Colon (tissue), 2 donors: ENCODE measurements at regions not wholly inside any gene's neighbourhood (a gene's known extent, or its start where the extent isn't known, plus 50 kb on each side); places are given as distances from the start of the nearest gene placed in this dataset.
"Not testable (repeated sequence)": the region's sequence is repeated elsewhere in the genome, so short reads cannot be mapped to it uniquely, and the experiment has no call there.

Experiments
- FAIRE-seq: peaks from 2 replicates; lab custom pipeline; 2012; peaks lifted over from hg19 to GRCh38; lab: Jason Lieb, UNC
- donor health status: control.
- donor health status: control.

DNA sequence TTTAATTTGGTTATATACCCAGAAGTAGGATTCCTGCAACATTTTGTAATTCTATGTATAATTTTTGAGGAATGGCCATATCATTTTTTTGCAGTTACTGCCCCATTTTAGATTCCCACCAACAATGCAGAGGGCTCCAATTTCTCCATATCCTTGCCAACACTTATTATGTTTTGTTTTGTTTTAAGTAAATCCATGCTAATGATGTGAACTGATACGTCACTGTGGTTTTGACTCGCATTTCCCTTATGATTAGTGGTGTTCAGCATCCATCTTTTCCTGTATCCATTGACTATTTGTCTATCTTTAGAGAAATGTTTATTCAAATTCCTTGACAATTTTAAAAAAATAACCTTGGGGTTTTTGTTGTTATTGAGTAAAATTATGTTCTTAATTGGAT is 826.4 kb downstream of the CDH11 start:
- FAIRE-seq: no peak

DNA sequence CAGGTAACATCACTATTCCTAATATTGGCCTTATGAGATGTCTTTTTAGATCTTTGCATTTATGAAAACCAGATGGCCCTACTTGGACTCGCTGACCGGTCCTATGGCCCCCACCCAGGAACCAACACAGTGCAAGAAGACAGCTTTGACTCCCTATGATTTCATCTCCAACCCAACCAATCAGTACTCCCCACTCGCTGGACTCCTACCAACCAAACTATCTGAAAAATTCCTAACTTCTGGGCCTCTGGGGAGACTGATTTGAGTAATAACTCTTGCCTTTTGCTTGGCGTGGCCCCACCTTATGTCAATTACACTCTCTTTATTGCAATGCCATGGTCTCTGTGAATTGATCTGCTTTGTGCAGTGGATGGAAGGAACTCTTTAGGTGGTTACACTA is 828.9 kb downstream of the CDH11 start:
- FAIRE-seq: no peak

DNA sequence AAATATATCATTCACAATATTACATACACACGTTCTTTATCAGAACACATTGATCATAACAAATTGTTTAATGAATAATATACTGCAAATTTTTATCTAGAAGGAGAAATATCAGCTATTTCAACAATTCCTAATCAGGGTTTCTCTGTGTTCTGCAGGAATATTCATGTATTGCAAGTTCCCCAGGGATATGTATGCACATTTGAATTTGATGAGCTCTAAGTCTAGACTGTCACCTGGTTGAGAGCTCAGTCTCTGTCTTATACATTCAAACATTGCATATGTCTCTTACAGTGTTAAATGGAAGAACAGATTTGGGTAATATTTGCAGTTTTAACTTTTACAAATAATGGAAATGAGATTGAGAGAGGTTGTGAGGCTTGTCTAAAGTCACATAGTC is 829.7 kb downstream of the CDH11 start:
- no peak for FAIRE-seq

DNA sequence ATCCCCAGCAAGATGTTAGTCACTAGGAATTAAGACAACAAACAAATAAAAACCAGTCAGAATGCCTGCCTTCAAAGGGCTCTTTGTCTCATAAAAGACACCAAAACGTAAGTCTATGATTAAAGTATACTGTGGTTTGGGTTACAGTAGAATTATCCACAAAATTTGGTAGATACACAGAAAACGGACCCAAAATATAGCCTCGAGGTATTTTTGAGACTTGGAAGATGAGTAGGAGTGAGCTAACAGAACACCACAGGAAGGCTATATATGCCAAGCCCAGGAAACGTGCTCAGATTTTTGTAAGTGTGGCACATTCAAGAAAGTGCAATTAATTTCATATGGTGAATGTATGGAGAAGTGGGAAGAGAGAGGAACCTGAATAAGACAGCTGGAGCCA is 831.4 kb downstream of the CDH11 start:
- FAIRE-seq: no peak

GRCh38 chr16:64287655-64288528 is 834.0 kb downstream of the CDH11 start:
- FAIRE-seq: no peak

DNA sequence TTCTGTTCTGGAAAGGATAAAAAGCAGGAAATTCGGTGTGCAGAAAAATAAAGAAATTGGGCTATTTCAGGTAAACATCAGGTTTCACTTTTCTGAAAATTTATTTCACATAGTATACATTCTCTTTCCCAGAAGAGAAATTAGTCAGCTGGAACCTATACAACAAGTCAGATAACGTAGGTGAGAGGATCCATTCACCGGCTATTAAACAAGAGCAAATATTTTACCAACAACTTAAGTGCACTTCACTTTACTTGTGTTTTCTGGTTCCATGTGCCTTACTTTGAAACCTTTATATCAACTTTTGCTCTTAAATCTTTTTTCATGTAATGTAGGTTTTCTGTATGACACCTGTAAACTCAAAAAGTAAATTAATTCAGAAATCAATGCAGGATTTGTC is 839.7 kb downstream of the CDH11 start:
- no peak for FAIRE-seq

GRCh38 chr16:64280317-64280716 is 841.5 kb downstream of the CDH11 start:
- FAIRE-seq: no peak

DNA sequence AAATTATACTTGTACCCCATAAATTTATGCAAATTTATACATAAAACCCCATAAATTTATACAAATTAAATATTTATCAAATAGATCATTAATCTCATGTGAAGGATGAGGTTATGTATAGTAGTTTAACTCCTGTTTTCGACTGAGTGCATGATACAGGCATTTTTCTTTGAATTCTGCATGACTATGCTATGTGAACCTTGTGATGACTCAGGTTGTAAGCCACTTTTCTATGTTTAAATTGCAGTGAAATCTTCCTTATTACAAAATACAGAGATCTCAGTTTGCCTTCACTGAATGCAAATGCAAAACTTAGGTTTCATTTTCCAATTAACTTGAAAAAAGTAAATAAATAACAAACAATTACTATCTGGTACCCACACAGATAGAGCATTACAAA is 843.7 kb downstream of the CDH11 start:
- no peak for FAIRE-seq

DNA sequence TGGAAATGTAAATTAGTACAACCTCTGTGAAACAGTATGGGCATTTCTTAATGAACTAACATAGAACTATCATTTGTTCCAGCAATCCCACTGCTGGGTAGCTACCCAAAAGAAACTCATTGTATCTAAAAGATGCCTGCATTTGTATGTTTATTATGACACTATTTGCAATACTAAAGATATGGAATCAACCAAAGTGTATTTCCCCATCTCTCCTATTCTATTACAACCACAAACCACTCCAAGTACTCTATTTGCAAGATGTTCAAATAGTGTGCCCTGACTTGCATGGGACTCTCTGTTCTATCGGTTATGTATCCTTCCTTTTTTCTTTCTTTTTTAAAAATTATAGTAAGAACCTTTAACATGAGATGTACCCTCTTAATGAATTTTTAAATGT is 845.2 kb downstream of the CDH11 start:
- no peak for FAIRE-seq

GRCh38 chr16:64272028-64272427 is 849.8 kb downstream of the CDH11 start:
- no peak for FAIRE-seq

GRCh38 chr16:64269756-64270155 is 852.1 kb downstream of the CDH11 start:
- no peak for FAIRE-seq

GRCh38 chr16:64265756-64266155 is 856.1 kb downstream of the CDH11 start:
- FAIRE-seq: no peak

DNA sequence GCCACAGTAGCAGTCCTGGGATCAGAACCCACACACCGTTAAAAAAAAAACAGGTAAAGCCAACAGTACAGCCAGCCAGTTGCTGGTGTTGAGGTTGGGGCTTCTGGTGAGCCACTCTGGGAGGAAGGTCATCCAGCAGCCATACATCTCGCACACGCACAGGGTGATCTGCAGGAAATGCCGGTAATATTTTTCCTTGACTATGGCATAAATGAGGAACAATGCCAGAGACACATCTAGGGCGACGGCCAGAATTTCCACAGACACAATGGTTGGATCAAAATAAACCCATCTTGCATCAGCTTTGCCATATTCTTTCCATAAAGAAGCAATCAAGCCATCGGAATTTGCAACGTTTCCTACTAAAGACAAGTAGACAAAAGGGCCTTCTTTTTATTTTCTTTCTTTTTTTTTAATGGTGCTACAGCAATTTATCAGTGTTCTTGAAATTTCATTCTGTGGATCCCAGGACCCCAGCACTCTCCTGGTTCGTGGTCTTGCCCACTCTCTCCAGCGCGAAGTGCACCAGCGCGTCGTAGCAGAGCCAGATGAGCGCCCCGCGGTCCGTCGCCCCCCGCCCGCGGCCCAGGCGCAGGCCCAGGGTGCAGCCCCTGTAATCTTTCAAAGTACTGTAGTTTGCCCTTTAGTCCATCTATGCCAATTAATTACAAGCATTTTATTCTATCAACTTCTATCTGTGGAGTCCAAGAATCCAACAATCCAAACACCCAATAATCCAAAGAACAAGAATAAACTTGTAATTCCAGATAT is 861.0 kb downstream of the CDH11 start:
- FAIRE-seq: not testable (repeated sequence)

DNA sequence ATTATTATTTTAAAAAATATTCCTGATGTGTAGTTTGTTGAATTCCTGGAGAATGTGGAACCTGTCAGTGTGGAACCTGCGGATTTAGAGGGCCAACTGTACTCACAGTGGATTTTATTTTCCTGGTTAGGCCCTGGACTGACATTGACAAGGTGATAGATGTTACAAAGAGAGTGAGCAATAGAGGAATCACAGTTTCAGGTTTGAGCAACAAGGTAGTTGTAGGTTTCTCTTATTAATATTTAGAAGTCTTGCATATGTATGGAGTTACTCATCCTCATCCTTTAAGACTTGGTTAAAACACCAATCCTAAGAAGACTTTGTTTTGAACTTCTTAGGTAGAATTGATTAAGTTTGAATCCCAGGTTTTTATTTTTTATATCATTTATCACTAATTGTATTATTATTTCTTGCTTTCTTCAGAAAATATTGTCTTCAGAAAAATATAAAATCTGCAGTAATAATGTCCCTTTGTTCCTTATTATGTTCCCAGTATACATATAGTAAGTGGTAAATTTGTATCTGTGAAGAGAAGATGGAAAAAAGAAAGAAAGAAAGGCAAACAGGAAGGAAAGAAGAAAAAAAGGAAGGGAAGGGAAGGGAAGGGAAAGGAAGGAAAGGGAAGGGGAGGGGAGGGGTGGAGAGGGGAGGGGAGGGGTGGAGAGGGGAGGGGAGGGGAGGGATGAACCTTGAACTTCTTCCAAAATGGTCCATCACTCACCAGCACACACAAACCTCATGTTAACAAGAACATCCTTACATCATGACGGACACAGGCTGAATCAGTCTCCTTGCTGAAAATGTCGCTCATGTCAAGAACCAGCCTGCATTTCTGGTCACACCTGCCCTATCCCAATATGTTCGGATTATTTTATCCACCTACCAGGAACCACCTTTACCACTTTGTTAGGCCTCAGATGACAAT is 867.2 kb downstream of the CDH11 start:
- no peak for FAIRE-seq

DNA sequence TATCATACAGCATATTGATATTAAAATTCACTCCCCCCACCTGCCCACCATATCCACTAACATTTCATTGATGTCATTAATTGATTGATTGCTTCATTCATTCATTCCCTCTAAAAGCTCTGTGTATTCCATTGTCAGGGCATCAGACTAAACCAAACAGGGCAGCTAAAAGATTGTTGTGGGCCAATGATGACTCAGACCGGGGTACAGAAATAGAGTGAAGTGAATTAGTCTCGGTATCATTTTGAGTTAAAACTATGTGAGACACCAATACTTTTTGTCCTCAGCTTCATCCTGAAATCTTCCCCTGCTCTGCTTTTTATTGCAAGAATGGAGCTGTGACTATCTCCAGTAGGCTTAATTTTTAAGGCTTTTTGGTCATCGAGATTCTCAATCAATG is 868.3 kb downstream of the CDH11 start:
- FAIRE-seq: no peak

- no peak for FAIRE-seq
Observed at GRCh38 chr16:64253096-64253495, 868.8 kb downstream of the CDH11 start.

DNA sequence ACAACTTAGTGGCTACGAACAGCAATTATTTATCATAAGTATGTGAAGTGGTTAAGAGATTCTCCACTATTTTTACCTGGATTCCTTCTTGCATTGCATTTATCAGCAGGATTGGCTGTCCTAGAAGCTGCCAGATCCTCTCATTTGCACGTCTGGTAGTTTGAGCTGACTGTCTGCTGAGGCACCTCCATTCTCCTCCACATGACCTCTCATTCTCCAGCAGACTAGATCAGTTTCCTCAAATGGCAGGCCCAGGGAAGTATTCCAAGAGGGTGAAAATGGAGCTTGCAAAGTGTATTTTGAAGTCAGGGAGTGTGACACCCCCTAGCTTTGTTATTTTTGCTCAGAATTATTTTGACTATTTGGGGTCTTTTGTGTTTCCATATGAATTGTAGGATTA is 870.1 kb downstream of the CDH11 start:
- no peak for FAIRE-seq

DNA sequence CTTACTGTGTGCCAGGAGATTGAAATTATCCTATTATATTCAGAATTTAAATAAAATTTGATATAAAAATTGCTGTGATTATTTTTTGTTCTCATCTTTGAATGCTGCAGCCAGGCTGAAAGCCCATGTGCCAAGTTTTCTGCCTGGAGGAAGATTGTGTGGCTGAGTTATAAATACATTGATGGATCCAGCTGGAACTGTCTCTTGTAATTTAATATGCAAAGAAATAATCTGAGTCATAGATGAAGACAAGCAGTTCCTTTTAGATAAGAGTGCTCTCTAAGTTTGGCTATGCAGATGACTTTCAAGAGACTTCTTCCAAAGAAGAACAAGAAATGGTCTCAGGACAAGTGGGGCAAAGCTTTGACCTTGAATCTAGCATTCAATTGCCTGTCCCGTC is 871.0 kb downstream of the CDH11 start:
- no peak for FAIRE-seq

GRCh38 chr16:64242492-64242891 is 879.4 kb downstream of the CDH11 start:
- FAIRE-seq: no peak

DNA sequence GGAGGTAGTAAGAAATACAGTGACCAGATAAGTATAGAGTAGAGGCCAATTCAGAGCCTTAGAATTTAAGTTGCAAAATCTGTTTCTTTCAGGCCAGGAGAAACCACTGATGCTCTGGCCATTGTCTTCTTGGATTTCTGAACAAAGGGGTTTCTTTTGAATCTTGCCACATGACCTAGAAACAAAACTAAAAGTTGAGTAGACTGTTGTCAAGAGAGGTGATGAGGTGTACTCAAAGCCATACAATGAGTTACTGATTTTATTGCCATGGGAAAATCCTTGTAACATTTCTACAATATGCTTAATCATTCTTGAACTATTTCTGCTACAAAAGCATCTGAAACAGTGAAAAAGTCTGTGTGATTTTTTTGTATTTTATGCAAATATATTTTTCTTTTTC is 881.3 kb downstream of the CDH11 start:
- FAIRE-seq: no peak

- FAIRE-seq: no peak
Observed at GRCh38 chr16:64238571-64238970, 883.3 kb downstream of the CDH11 start.

DNA sequence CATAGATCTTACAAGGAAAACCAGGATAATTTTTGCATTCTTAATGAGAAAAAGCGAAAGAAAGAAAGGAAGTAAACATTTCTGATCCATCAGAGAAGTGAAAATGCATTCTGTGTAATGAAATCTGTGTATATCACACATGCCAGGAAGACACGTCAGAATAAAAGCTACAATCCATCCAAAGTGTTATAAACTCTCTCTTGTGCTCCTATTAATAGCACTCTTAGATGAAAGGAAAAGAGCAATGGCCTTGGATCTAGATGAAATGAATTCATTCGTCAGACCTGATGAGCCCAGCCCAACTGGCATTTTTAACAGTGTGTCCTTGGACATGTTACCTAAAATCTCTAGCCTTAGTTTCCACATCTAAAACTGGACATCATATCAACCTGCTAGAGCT is 885.5 kb downstream of the CDH11 start:
- no peak for FAIRE-seq

- no peak for FAIRE-seq
Observed at GRCh38 chr16:64234200-64234599, 887.7 kb downstream of the CDH11 start.
